ENCODE measurements at regions not wholly inside any gene's neighbourhood (a gene's known extent, or its start where the extent isn't known, plus 50 kb on each side); places are given as distances from the start of the nearest gene placed in this dataset.
"Not testable (repeated sequence)": the region's sequence is repeated elsewhere in the genome, so short reads cannot be mapped to it uniquely, and the experiment has no call there.

- H3K36me3 ChIP-seq (ENCODE audit: control insufficient read depth in 1 of 2, insufficient read depth in 2 of 2, low read length in 1 of 2); intact Hi-C loops (cut with DNase I); H3K9me3 ChIP-seq (ENCODE audit: control insufficient read depth, low read length); H3K27me3 ChIP-seq (ENCODE audit: control insufficient read depth in 1 of 2, insufficient read depth in 2 of 2, low read length in 1 of 2); H3K27ac ChIP-seq (ENCODE audit: low read depth in 1 of 2, low read length in 2 of 2); H3K4me1 ChIP-seq (ENCODE audit: control insufficient read depth in 1 of 2, insufficient read depth in 2 of 2, low read length in 2 of 2); DNase-seq; ATAC-seq (ENCODE audit: low FRiP score); H3K4me3 ChIP-seq (ENCODE audit: low read length in 2 of 2): not testable (repeated sequence)
- 35 to 45% methylated on average over 1 of the region's 2 CpGs for WGBS, 2 donors
Measured at GRCh38 chr21:10100873-10101272, 420.5 kb upstream of the TPTE start.

GRCh38 chr21:10119342-10119741, 402.0 kb upstream of the TPTE start:
- WGBS, 2 donors = 61 to 63% methylated on average over 33 to 40 of the region's 40 CpGs

GRCh38 chr21:10119746-10120535, 401.4 kb upstream of the TPTE start:
- H3K4me3 ChIP-seq (ENCODE audit: low read length in 2 of 2); H3K27me3 ChIP-seq (ENCODE audit: control insufficient read depth in 1 of 2, insufficient read depth in 2 of 2, low read length in 1 of 2); ATAC-seq (ENCODE audit: low FRiP score); intact Hi-C loops (cut with DNase I); H3K4me1 ChIP-seq (ENCODE audit: control insufficient read depth in 1 of 2, insufficient read depth in 2 of 2, low read length in 2 of 2); H3K27ac ChIP-seq (ENCODE audit: low read depth in 1 of 2, low read length in 2 of 2); H3K36me3 ChIP-seq (ENCODE audit: control insufficient read depth in 1 of 2, insufficient read depth in 2 of 2, low read length in 1 of 2); H3K9me3 ChIP-seq (ENCODE audit: control insufficient read depth, low read length): not testable (repeated sequence)
- peak in 1 of 2 donors; percentile 72 for DNase-seq
- WGBS, 2 donors = 75 to 76% methylated on average over 45 to 54 of the region's 58 CpGs

More at GRCh38 chr21:10119342-10119741, 402.0 kb upstream of the TPTE start:
- ATAC-seq (ENCODE audit: low FRiP score); H3K36me3 ChIP-seq (ENCODE audit: control insufficient read depth in 1 of 2, insufficient read depth in 2 of 2, low read length in 1 of 2); H3K27ac ChIP-seq (ENCODE audit: low read depth in 1 of 2, low read length in 2 of 2); H3K4me3 ChIP-seq (ENCODE audit: low read length in 2 of 2); H3K4me1 ChIP-seq (ENCODE audit: control insufficient read depth in 1 of 2, insufficient read depth in 2 of 2, low read length in 2 of 2); H3K9me3 ChIP-seq (ENCODE audit: control insufficient read depth, low read length); intact Hi-C loops (cut with DNase I); H3K27me3 ChIP-seq (ENCODE audit: control insufficient read depth in 1 of 2, insufficient read depth in 2 of 2, low read length in 1 of 2): not testable (repeated sequence)
- peak in 1 of 2 donors; percentile 57 for DNase-seq

- ATAC-seq (ENCODE audit: low FRiP score); H3K9me3 ChIP-seq (ENCODE audit: control insufficient read depth, low read length); H3K4me1 ChIP-seq (ENCODE audit: control insufficient read depth in 1 of 2, insufficient read depth in 2 of 2, low read length in 2 of 2); H3K4me3 ChIP-seq (ENCODE audit: low read length in 2 of 2); intact Hi-C loops (cut with DNase I); H3K36me3 ChIP-seq (ENCODE audit: control insufficient read depth in 1 of 2, insufficient read depth in 2 of 2, low read length in 1 of 2); H3K27me3 ChIP-seq (ENCODE audit: control insufficient read depth in 1 of 2, insufficient read depth in 2 of 2, low read length in 1 of 2); H3K27ac ChIP-seq (ENCODE audit: low read depth in 1 of 2, low read length in 2 of 2): not testable (repeated sequence)
- DNase-seq = peak in 1 of 2 donors; percentile 30
- 72 to 80% methylated on average over 10 to 12 of the region's 22 CpGs for WGBS, 2 donors
Measured at GRCh38 chr21:10120536-10120934, 400.8 kb upstream of the TPTE start.

GRCh38 chr21:10120965-10121550, 400.3 kb upstream of the TPTE start:
- DNase-seq = peak in 1 of 2 donors; percentile 47
- H3K9me3 ChIP-seq (ENCODE audit: control insufficient read depth, low read length); H3K4me1 ChIP-seq (ENCODE audit: control insufficient read depth in 1 of 2, insufficient read depth in 2 of 2, low read length in 2 of 2); H3K27me3 ChIP-seq (ENCODE audit: control insufficient read depth in 1 of 2, insufficient read depth in 2 of 2, low read length in 1 of 2); ATAC-seq (ENCODE audit: low FRiP score); H3K4me3 ChIP-seq (ENCODE audit: low read length in 2 of 2); H3K27ac ChIP-seq (ENCODE audit: low read depth in 1 of 2, low read length in 2 of 2); intact Hi-C loops (cut with DNase I); H3K36me3 ChIP-seq (ENCODE audit: control insufficient read depth in 1 of 2, insufficient read depth in 2 of 2, low read length in 1 of 2): not testable (repeated sequence)
- WGBS, 2 donors = 72 to 73% methylated on average over 23 of the region's 27 CpGs

GRCh38 chr21:10121816-10122455, 399.4 kb upstream of the TPTE start:
- H3K9me3 ChIP-seq (ENCODE audit: control insufficient read depth, low read length); H3K4me3 ChIP-seq (ENCODE audit: low read length in 2 of 2); ATAC-seq (ENCODE audit: low FRiP score); H3K27ac ChIP-seq (ENCODE audit: low read depth in 1 of 2, low read length in 2 of 2); intact Hi-C loops (cut with DNase I); H3K27me3 ChIP-seq (ENCODE audit: control insufficient read depth in 1 of 2, insufficient read depth in 2 of 2, low read length in 1 of 2); H3K4me1 ChIP-seq (ENCODE audit: control insufficient read depth in 1 of 2, insufficient read depth in 2 of 2, low read length in 2 of 2); H3K36me3 ChIP-seq (ENCODE audit: control insufficient read depth in 1 of 2, insufficient read depth in 2 of 2, low read length in 1 of 2); DNase-seq: not testable (repeated sequence)
- WGBS, 2 donors = 62 to 63% methylated on average over 30 to 31 of the region's 33 CpGs

GRCh38 chr21:10122801-10123507, 398.4 kb upstream of the TPTE start:
- intact Hi-C loops (cut with DNase I); H3K4me1 ChIP-seq (ENCODE audit: control insufficient read depth in 1 of 2, insufficient read depth in 2 of 2, low read length in 2 of 2); H3K4me3 ChIP-seq (ENCODE audit: low read length in 2 of 2); H3K27ac ChIP-seq (ENCODE audit: low read depth in 1 of 2, low read length in 2 of 2); ATAC-seq (ENCODE audit: low FRiP score); H3K36me3 ChIP-seq (ENCODE audit: control insufficient read depth in 1 of 2, insufficient read depth in 2 of 2, low read length in 1 of 2); H3K27me3 ChIP-seq (ENCODE audit: control insufficient read depth in 1 of 2, insufficient read depth in 2 of 2, low read length in 1 of 2); H3K9me3 ChIP-seq (ENCODE audit: control insufficient read depth, low read length): not testable (repeated sequence)
- DNase-seq = peak in 1 of 2 donors; percentile 71
- WGBS, 2 donors = 52 to 57% methylated on average over 19 to 34 of the region's 39 CpGs

- ATAC-seq (ENCODE audit: low FRiP score); H3K4me1 ChIP-seq (ENCODE audit: control insufficient read depth in 1 of 2, insufficient read depth in 2 of 2, low read length in 2 of 2); H3K4me3 ChIP-seq (ENCODE audit: low read length in 2 of 2); intact Hi-C loops (cut with DNase I); H3K9me3 ChIP-seq (ENCODE audit: control insufficient read depth, low read length); H3K36me3 ChIP-seq (ENCODE audit: control insufficient read depth in 1 of 2, insufficient read depth in 2 of 2, low read length in 1 of 2); H3K27ac ChIP-seq (ENCODE audit: low read depth in 1 of 2, low read length in 2 of 2); H3K27me3 ChIP-seq (ENCODE audit: control insufficient read depth in 1 of 2, insufficient read depth in 2 of 2, low read length in 1 of 2): not testable (repeated sequence)
- WGBS, 2 donors = 59 to 62% methylated on average over 17 to 19 of the region's 19 CpGs
- peak in 1 of 2 donors; percentile 59 for DNase-seq
Measured at GRCh38 chr21:10123508-10123885, 397.9 kb upstream of the TPTE start.

Measured in aorta (tissue), 5 donors.